ENCODE measurements at regions not wholly inside any gene's neighbourhood (a gene's known extent, or its start where the extent isn't known, plus 50 kb on each side); places are given as distances from the start of the nearest gene placed in this dataset.

DNA sequence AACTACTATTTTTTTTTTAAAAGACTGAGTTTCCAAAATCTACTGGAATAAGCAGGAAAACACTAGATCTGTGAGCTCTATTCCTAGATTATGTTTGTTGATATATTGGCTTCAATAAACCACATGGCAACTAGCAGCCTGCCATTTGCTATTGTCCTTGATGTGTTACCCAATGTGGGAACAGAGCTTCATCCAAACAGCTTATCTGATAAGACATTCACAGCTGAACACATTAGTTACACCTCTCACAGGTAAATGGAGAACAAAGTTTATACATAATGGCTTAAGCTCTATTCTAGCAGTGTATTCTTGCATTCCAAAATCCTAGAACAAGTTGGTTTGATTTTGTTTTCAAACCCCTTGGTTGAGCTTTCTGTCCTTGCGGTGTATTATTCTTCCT, 642.1 kb downstream of the TLE1 start:
- Histone ChIP-seq H3K4me3 (no peak overlapping the region), H3K27ac (no peak overlapping the region), H3K9ac (ENCODE audit: insufficient read length) (no peak overlapping the region), H3K9me3 (ENCODE audit: low read depth, low read length) (no peaks in the 10 kb centered on the region), H3K36me3 (ENCODE audit: insufficient read depth, low read length) (no peaks in the 10 kb centered on the region)
- TF ChIP-seq EZH2 (IDR thresholded peaks at IDR 0.05) (no peak), POLR2AphosphoS5 (IDR thresholded peaks at IDR 0.05; ENCODE audit: borderline replicate concordance, low read depth, low read length) (no peak)
- DNase-seq (ENCODE audit: low read depth, low spot score), result no peak

GRCh38 chr9:81045658-81046057, 643.7 kb downstream of the TLE1 start:
- Histone ChIP-seq H3K27ac (no peak overlapping the region), H3K9me3 (ENCODE audit: low read depth, low read length) (no peaks in the 10 kb centered on the region), H3K36me3 (ENCODE audit: insufficient read depth, low read length) (no peaks in the 10 kb centered on the region), H3K9ac (ENCODE audit: insufficient read length) (no peak overlapping the region), H3K4me3 (no peak overlapping the region)
- no peak for DNase-seq (ENCODE audit: low read depth, low spot score)
- TF ChIP-seq FOXP2 (optimal IDR thresholded peaks at IDR 0.05; ENCODE audit: control extremely low read depth, extremely low read length, insufficient read depth), result no peak
- TF ChIP-seq EZH2 (IDR thresholded peaks at IDR 0.05), result no peak
- no peak for TF ChIP-seq POLR2AphosphoS5 (IDR thresholded peaks at IDR 0.05; ENCODE audit: borderline replicate concordance, low read depth, low read length)

- DNase-seq (ENCODE audit: low read depth, low spot score), result no peak
- Histone ChIP-seq H3K4me3 (no peak overlapping the region), H3K9me3 (ENCODE audit: low read depth, low read length) (no peaks in the 10 kb centered on the region), H3K27ac (no peak overlapping the region), H3K36me3 (ENCODE audit: insufficient read depth, low read length) (no peaks in the 10 kb centered on the region), H3K9ac (ENCODE audit: insufficient read length) (no peak overlapping the region)
- TF ChIP-seq EZH2 (IDR thresholded peaks at IDR 0.05) (no peak), FOXP2 (optimal IDR thresholded peaks at IDR 0.05; ENCODE audit: control extremely low read depth, extremely low read length, insufficient read depth) (no peak), POLR2AphosphoS5 (IDR thresholded peaks at IDR 0.05; ENCODE audit: borderline replicate concordance, low read depth, low read length) (no peak)
Measured at GRCh38 chr9:81037889-81038288, 651.5 kb downstream of the TLE1 start.

DNA sequence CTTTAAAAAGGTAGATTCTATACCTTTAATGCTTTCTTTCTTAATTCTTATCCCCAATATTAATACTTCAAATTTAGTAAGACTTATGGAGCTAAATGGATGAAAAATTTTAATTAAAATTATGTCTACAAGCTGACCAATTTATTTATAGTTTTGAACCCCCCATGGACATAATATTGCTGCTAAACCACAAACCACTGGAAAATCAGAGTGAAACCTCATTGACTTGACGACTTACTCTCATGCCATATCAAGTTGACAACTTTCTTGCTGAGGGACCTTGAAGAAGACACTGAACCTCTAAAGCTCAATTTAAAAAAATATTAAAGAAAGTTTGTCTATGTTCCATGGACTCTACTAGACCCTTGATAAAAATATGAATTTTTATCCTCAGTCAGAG, 653.7 kb downstream of the TLE1 start:
- DNase-seq (ENCODE audit: low read depth, low spot score), result no peak
- H3K27ac ChIP-seq, result no peak overlapping the region
- TF ChIP-seq EZH2 (IDR thresholded peaks at IDR 0.05), result no peak
- TF ChIP-seq FOXP2 (optimal IDR thresholded peaks at IDR 0.05; ENCODE audit: control extremely low read depth, extremely low read length, insufficient read depth), result no peak
- TF ChIP-seq POLR2AphosphoS5 (IDR thresholded peaks at IDR 0.05; ENCODE audit: borderline replicate concordance, low read depth, low read length), result no peak
- no peak overlapping the region for H3K4me3 ChIP-seq
- no peaks in the 10 kb centered on the region for H3K36me3 ChIP-seq (ENCODE audit: insufficient read depth, low read length)
- no peak overlapping the region for H3K9ac ChIP-seq (ENCODE audit: insufficient read length)
- no peaks in the 10 kb centered on the region for H3K9me3 ChIP-seq (ENCODE audit: low read depth, low read length)

DNA sequence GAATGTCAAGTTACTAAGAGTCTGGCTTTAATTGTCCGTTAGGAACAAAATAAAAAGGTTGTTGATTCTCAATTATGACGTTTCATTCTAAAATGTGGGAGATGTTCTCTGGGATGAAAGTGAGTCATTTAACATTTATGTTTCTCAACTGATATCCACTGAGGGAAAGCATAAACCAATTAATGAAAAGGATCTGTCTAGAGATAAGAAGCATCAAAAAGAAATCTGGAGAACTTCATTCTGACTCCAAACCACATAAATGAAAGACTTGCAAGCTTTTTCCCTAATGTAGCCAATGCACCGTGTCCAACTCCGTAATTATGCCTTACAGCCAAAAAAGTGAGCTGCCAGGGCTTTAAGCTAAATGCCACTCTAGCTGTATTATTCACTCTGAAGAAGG, 654.2 kb downstream of the TLE1 start:
- Histone ChIP-seq H3K27ac (no peak overlapping the region), H3K9ac (ENCODE audit: insufficient read length) (no peak overlapping the region), H3K9me3 (ENCODE audit: low read depth, low read length) (no peaks in the 10 kb centered on the region), H3K4me3 (no peak overlapping the region), H3K36me3 (ENCODE audit: insufficient read depth, low read length) (no peaks in the 10 kb centered on the region)
- TF ChIP-seq FOXP2 (optimal IDR thresholded peaks at IDR 0.05; ENCODE audit: control extremely low read depth, extremely low read length, insufficient read depth) (no peak), POLR2AphosphoS5 (IDR thresholded peaks at IDR 0.05; ENCODE audit: borderline replicate concordance, low read depth, low read length) (no peak), EZH2 (IDR thresholded peaks at IDR 0.05) (no peak)
- DNase-seq (ENCODE audit: low read depth, low spot score), result no peak

DNA sequence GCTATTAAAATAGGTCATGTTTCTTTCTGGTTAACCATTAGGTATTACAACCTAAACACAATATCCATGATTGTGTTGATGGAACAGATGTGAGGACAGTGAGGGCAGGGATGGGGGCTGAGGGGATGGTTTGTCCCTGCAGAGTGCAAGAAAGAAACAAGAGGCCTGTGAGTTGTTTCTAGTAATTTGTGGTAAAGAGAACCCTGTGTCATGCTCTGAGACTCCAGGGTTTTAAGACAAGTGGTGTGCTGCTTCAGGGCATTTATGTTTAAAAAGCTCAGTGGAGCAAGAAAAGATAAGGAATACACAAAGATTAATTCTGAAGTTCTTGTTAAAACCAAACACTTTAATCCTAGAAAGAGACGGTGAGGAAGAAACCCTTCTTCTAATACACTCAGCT, 656.5 kb downstream of the TLE1 start:
- Histone ChIP-seq H3K27ac (no peak overlapping the region), H3K9me3 (ENCODE audit: low read depth, low read length) (no peaks in the 10 kb centered on the region)
- TF ChIP-seq FOXP2 (optimal IDR thresholded peaks at IDR 0.05; ENCODE audit: control extremely low read depth, extremely low read length, insufficient read depth), result no peak
- no peak for TF ChIP-seq EZH2 (IDR thresholded peaks at IDR 0.05)
- no peak for TF ChIP-seq POLR2AphosphoS5 (IDR thresholded peaks at IDR 0.05; ENCODE audit: borderline replicate concordance, low read depth, low read length)

GRCh38 chr9:81032030-81032572, 657.2 kb downstream of the TLE1 start:
- H3K9me3 ChIP-seq (ENCODE audit: low read depth, low read length), result no peaks in the 10 kb centered on the region
- DNase-seq (ENCODE audit: low read depth, low spot score), result no peak
- no peak overlapping the region for H3K9ac ChIP-seq (ENCODE audit: insufficient read length)
- TF ChIP-seq POLR2AphosphoS5 (IDR thresholded peaks at IDR 0.05; ENCODE audit: borderline replicate concordance, low read depth, low read length) (no peak), EZH2 (IDR thresholded peaks at IDR 0.05) (no peak), FOXP2 (optimal IDR thresholded peaks at IDR 0.05; ENCODE audit: control extremely low read depth, extremely low read length, insufficient read depth) (no peak)
- no peak overlapping the region for H3K4me3 ChIP-seq
- no peak overlapping the region for H3K27ac ChIP-seq
- no peaks in the 10 kb centered on the region for H3K36me3 ChIP-seq (ENCODE audit: insufficient read depth, low read length)

More for the DNA sequence above, 656.5 kb downstream of the TLE1 start:
- no peak for DNase-seq (ENCODE audit: low read depth, low spot score)
- H3K36me3 ChIP-seq (ENCODE audit: insufficient read depth, low read length), result no peaks in the 10 kb centered on the region
- no peak overlapping the region for H3K9ac ChIP-seq (ENCODE audit: insufficient read length)
- H3K4me3 ChIP-seq, result no peak overlapping the region

- H3K27ac ChIP-seq, result no peak overlapping the region
- H3K9me3 ChIP-seq (ENCODE audit: low read depth, low read length), result no peaks in the 10 kb centered on the region
- DNase-seq (ENCODE audit: low read depth, low spot score), result no peak
- H3K4me3 ChIP-seq, result no peak overlapping the region
- H3K36me3 ChIP-seq (ENCODE audit: insufficient read depth, low read length), result no peaks in the 10 kb centered on the region
- H3K9ac ChIP-seq (ENCODE audit: insufficient read length), result no peak overlapping the region
- TF ChIP-seq POLR2AphosphoS5 (IDR thresholded peaks at IDR 0.05; ENCODE audit: borderline replicate concordance, low read depth, low read length) (no peak), FOXP2 (optimal IDR thresholded peaks at IDR 0.05; ENCODE audit: control extremely low read depth, extremely low read length, insufficient read depth) (no peak), EZH2 (IDR thresholded peaks at IDR 0.05) (no peak)
Measured at GRCh38 chr9:81031422-81032029, 657.8 kb downstream of the TLE1 start.

DNA sequence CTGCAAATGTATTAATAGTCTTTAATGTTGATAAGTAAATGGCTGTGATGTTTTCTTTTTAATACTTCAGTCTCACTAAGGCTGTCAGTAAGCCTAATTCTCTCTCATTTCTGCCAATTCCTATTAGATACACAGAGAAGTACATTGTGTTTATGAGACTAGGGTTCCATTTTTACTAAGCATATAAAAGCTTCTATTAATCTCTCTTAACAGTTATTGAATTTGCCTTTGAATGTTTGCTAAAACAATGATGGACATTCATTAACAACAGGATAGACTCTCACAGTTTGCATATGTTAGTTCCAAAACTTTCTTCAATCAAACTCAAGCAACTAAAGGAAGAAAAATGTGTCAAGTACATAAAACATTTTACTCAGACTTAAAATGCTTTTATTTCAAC, 659.3 kb downstream of the TLE1 start:
- Histone ChIP-seq H3K27ac (no peak overlapping the region), H3K36me3 (ENCODE audit: insufficient read depth, low read length) (no peaks in the 10 kb centered on the region), H3K4me3 (no peak overlapping the region), H3K9me3 (ENCODE audit: low read depth, low read length) (no peaks in the 10 kb centered on the region), H3K9ac (ENCODE audit: insufficient read length) (no peak overlapping the region)
- TF ChIP-seq POLR2AphosphoS5 (IDR thresholded peaks at IDR 0.05; ENCODE audit: borderline replicate concordance, low read depth, low read length) (no peak), FOXP2 (optimal IDR thresholded peaks at IDR 0.05; ENCODE audit: control extremely low read depth, extremely low read length, insufficient read depth) (no peak), EZH2 (IDR thresholded peaks at IDR 0.05) (no peak)
- no peak for DNase-seq (ENCODE audit: low read depth, low spot score)
